ENCODE measurements at regions not wholly inside any gene's neighbourhood (a gene's known extent, or its start where the extent isn't known, plus 50 kb on each side); places are given as distances from the start of the nearest gene placed in this dataset.

GRCh38 chr5:173829826-173830225 is 58.3 kb upstream of the CPEB4 start:
- 83 to 85% methylated on average over 5 of the region's 5 CpGs for WGBS, 2 donors
- peaks cover 7 to 31% (median 23%) of the 10 kb centered on the region in 3 donors for H3K4me1 ChIP-seq
- no peaks in the 10 kb centered on the region for H3K9me3 ChIP-seq
- intact Hi-C loops (cut with DNase I) = no loop called here
- H3K27me3 ChIP-seq = no peaks in the 10 kb centered on the region
- DNase-seq = no peak
- no peak for TF ChIP-seq CTCF (IDR thresholded peaks at IDR 0.05)
- peak in 1 of 4 donors; percentile 49 for ATAC-seq
- H3K36me3 ChIP-seq = no peaks in the 10 kb centered on the region
- H3K27ac ChIP-seq = no peak overlapping the region
- no peak for FAIRE-seq
- no peak overlapping the region for H3K4me3 ChIP-seq

GRCh38 chr5:173830421-173830820 is 57.7 kb upstream of the CPEB4 start:
- Histone ChIP-seq H3K4me1 (peaks cover 7 to 25% (median 18%) of the 10 kb centered on the region in 3 donors), H3K36me3 (no peaks in the 10 kb centered on the region), H3K27me3 (no peaks in the 10 kb centered on the region), H3K9me3 (no peaks in the 10 kb centered on the region), H3K27ac (no peak overlapping the region), H3K4me3 (no peak overlapping the region)
- FAIRE-seq = no peak
- no peak for ATAC-seq
- intact Hi-C loops (cut with DNase I) = no loop called here
- TF ChIP-seq CTCF (IDR thresholded peaks at IDR 0.05) = no peak
- WGBS, 2 donors = 84 to 97% methylated on average over 1 of the region's 1 CpG
- DNase-seq = no peak

GRCh38 chr5:173831196-173831914 is 56.8 kb upstream of the CPEB4 start:
- ATAC-seq (no peak), DNase-seq (no peak), FAIRE-seq (no peak)
- Histone ChIP-seq H3K9me3 (no peaks in the 10 kb centered on the region), H3K27me3 (no peaks in the 10 kb centered on the region), H3K4me3 (no peak overlapping the region), H3K27ac (no peak overlapping the region), H3K36me3 (no peaks in the 10 kb centered on the region), H3K4me1 (peaks cover 6 to 16% (median 9%) of the 10 kb centered on the region in 3 donors)
- intact Hi-C loops (cut with DNase I) = no loop called here
- no peak for TF ChIP-seq CTCF (IDR thresholded peaks at IDR 0.05)
- WGBS, 2 donors = 92 to 95% methylated on average over 5 of the region's 5 CpGs

GRCh38 chr5:173832386-173832785 is 55.8 kb upstream of the CPEB4 start:
- no peak for FAIRE-seq
- Histone ChIP-seq H3K4me3 (no peak overlapping the region), H3K36me3 (no peaks in the 10 kb centered on the region), H3K27me3 (no peaks in the 10 kb centered on the region), H3K9me3 (no peaks in the 10 kb centered on the region), H3K27ac (peak overlapping the region in 1 of 4 donors; percentile 3), H3K4me1 (peaks cover 0 to 6% (median 0%) of the 10 kb centered on the region in 3 donors)
- 95 to 96% methylated on average over 7 of the region's 7 CpGs for WGBS, 2 donors
- TF ChIP-seq CTCF (IDR thresholded peaks at IDR 0.05) = no peak
- intact Hi-C loops (cut with DNase I) = no loop called here
- no peak for DNase-seq
- no peak for ATAC-seq
